Activated CD4-positive, alpha-beta memory T cell treated with anti-CD3 and anti-CD28 coated beads for 36 hours (primary cell): ENCODE measurements at regions not wholly inside any gene's neighbourhood (a gene's known extent, or its start where the extent isn't known, plus 50 kb on each side); places are given as distances from the start of the nearest gene placed in this dataset.
"Not testable (repeated sequence)": the region's sequence is repeated elsewhere in the genome, so short reads cannot be mapped to it uniquely, and the experiment has no call there.

Source experiments
- CTCF ChIA-PET: fragments of 350-600 bp; sonication (Branson Sonifier 250); formaldehyde crosslinking; loops from one replicate; lab custom pipeline; 2021; ENCODE audit warnings: antibody characterized with exemption, inconsistent platforms; lab: Charles Lee
- POLR2A ChIA-PET: fragments of 350-600 bp; sonication (Branson Sonifier 250); formaldehyde crosslinking; loops from one replicate; lab custom pipeline; 2021; ENCODE audit warnings: antibody characterized with exemption; lab: Charles Lee
- DNase-seq: peaks from one replicate; pipeline ENCODE4 v3.0.0-alpha.2; 2020
- H3K27ac Mint-ChIP-seq: one replicate; pipeline ENCODE4 v1.8.0; 2021; ENCODE audit warnings: mixed read lengths
- H3K27me3 Mint-ChIP-seq: one replicate; pipeline ENCODE4 v1.8.0; 2021; ENCODE audit warnings: mixed read lengths
- H3K36me3 Mint-ChIP-seq: one replicate; pipeline ENCODE4 v1.8.0; 2021; ENCODE audit warnings: mixed read lengths
- H3K4me1 Mint-ChIP-seq: one replicate; pipeline ENCODE4 v1.8.0; 2021; ENCODE audit warnings: low read depth, mixed read lengths
- H3K4me3 Mint-ChIP-seq: one replicate; pipeline ENCODE4 v1.8.0; 2021; ENCODE audit warnings: mild to moderate bottlenecking, mixed read lengths
- H3K9me3 Mint-ChIP-seq: one replicate; pipeline ENCODE4 v1.8.0; 2021; ENCODE audit warnings: mixed read lengths
- intact Hi-C: fragments of 100-400 bp; cut with micrococcal nuclease; formaldehyde crosslinking; loops from one replicate; pipeline ENCODE4 v1.15.1; 2023

GRCh38 chr4:64911846-64912245 lies 502.6 kb upstream of the TECRL start:
- H3K27me3 Mint-ChIP-seq = no peaks in the 10 kb centered on the region
- H3K9me3 Mint-ChIP-seq = peaks cover 6% of the 10 kb centered on the region
- H3K4me1 Mint-ChIP-seq = no peaks in the 10 kb centered on the region
- H3K4me3 Mint-ChIP-seq = no peak overlapping the region
- no peak for DNase-seq
- ChIA-PET POLR2A (no interaction called here), CTCF (no interaction called here)
- no peak overlapping the region for H3K27ac Mint-ChIP-seq
- intact Hi-C loops = no loop called here
- H3K36me3 Mint-ChIP-seq = no peaks in the 10 kb centered on the region

- H3K36me3 Mint-ChIP-seq = no peaks in the 10 kb centered on the region
- H3K4me3 Mint-ChIP-seq = no peak overlapping the region
- no peak for DNase-seq
- intact Hi-C loops = no loop called here
- no peaks in the 10 kb centered on the region for H3K4me1 Mint-ChIP-seq
- CTCF ChIA-PET = no interaction called here
- POLR2A ChIA-PET = no interaction called here
- H3K27ac Mint-ChIP-seq = no peak overlapping the region
- no peaks in the 10 kb centered on the region for H3K27me3 Mint-ChIP-seq
- no peaks in the 10 kb centered on the region for H3K9me3 Mint-ChIP-seq
Observed at GRCh38 chr4:64903986-64904385, 494.7 kb upstream of the TECRL start.

- CTCF ChIA-PET = no interaction called here
- POLR2A ChIA-PET = no interaction called here
- no peaks in the 10 kb centered on the region for H3K4me1 Mint-ChIP-seq
Observed at GRCh38 chr4:64899563-64899962, 490.3 kb upstream of the TECRL start.

GRCh38 chr4:64899030-64899429 lies 489.8 kb upstream of the TECRL start:
- not testable (repeated sequence) for H3K4me3 Mint-ChIP-seq

More at GRCh38 chr4:64899563-64899962, 490.3 kb upstream of the TECRL start:
- intact Hi-C loops = no loop called here
- no peak for DNase-seq
- peaks cover 9% of the 10 kb centered on the region for H3K9me3 Mint-ChIP-seq
- H3K27ac Mint-ChIP-seq = no peak overlapping the region
- no peak overlapping the region for H3K4me3 Mint-ChIP-seq
- H3K36me3 Mint-ChIP-seq = no peaks in the 10 kb centered on the region
- no peaks in the 10 kb centered on the region for H3K27me3 Mint-ChIP-seq

GRCh38 chr4:64897683-64898082 lies 488.4 kb upstream of the TECRL start:
- H3K4me1 Mint-ChIP-seq = no peaks in the 10 kb centered on the region
- H3K27me3 Mint-ChIP-seq = no peaks in the 10 kb centered on the region
- no peak for DNase-seq
- H3K36me3 Mint-ChIP-seq = no peaks in the 10 kb centered on the region
- no peak overlapping the region for H3K4me3 Mint-ChIP-seq
- H3K27ac Mint-ChIP-seq = no peak overlapping the region
- H3K9me3 Mint-ChIP-seq = peaks cover 10% of the 10 kb centered on the region
- POLR2A ChIA-PET = no interaction called here
- CTCF ChIA-PET = no interaction called here
- intact Hi-C loops = no loop called here

More at GRCh38 chr4:64899030-64899429, 489.8 kb upstream of the TECRL start:
- intact Hi-C loops, POLR2A ChIA-PET, H3K27ac Mint-ChIP-seq, CTCF ChIA-PET, DNase-seq, H3K4me1 Mint-ChIP-seq, H3K27me3 Mint-ChIP-seq, H3K36me3 Mint-ChIP-seq: not testable (repeated sequence)
- H3K9me3 Mint-ChIP-seq = peaks cover 10% of the 10 kb centered on the region

GRCh38 chr4:64895031-64895430 lies 485.8 kb upstream of the TECRL start:
- Mint-ChIP-seq H3K9me3 (peaks cover 10% of the 10 kb centered on the region), H3K4me3 (no peak overlapping the region), H3K27ac (no peak overlapping the region), H3K36me3 (no peaks in the 10 kb centered on the region), H3K4me1 (no peaks in the 10 kb centered on the region), H3K27me3 (no peaks in the 10 kb centered on the region)
- DNase-seq = no peak
- intact Hi-C loops = no loop called here
- ChIA-PET POLR2A (no interaction called here), CTCF (no interaction called here)

GRCh38 chr4:64893205-64893604 lies 484.0 kb upstream of the TECRL start:
- H3K36me3 Mint-ChIP-seq = no peaks in the 10 kb centered on the region
- no peak for DNase-seq
- no peaks in the 10 kb centered on the region for H3K27me3 Mint-ChIP-seq
- no peak overlapping the region for H3K27ac Mint-ChIP-seq
- CTCF ChIA-PET = no interaction called here
- no peaks in the 10 kb centered on the region for H3K4me1 Mint-ChIP-seq
- H3K9me3 Mint-ChIP-seq = peaks cover 11% of the 10 kb centered on the region
- POLR2A ChIA-PET = no interaction called here
- intact Hi-C loops = no loop called here
- H3K4me3 Mint-ChIP-seq = no peak overlapping the region

GRCh38 chr4:64889906-64890610 lies 480.8 kb upstream of the TECRL start:
- ChIA-PET POLR2A (no interaction called here), CTCF (no interaction called here)
- no peaks in the 10 kb centered on the region for H3K27me3 Mint-ChIP-seq
- intact Hi-C loops = no loop called here
- H3K27ac Mint-ChIP-seq = no peak overlapping the region
- H3K4me1 Mint-ChIP-seq = no peaks in the 10 kb centered on the region
- DNase-seq = no peak
- no peak overlapping the region for H3K4me3 Mint-ChIP-seq
- H3K36me3 Mint-ChIP-seq = no peaks in the 10 kb centered on the region
- peaks cover 19% of the 10 kb centered on the region for H3K9me3 Mint-ChIP-seq

GRCh38 chr4:64883087-64883807 lies 474.0 kb upstream of the TECRL start:
- Mint-ChIP-seq H3K4me1 (no peaks in the 10 kb centered on the region), H3K4me3 (no peak overlapping the region), H3K27me3 (no peaks in the 10 kb centered on the region), H3K9me3 (peaks cover 13% of the 10 kb centered on the region), H3K27ac (no peak overlapping the region), H3K36me3 (no peaks in the 10 kb centered on the region)
- no peak for DNase-seq
- ChIA-PET CTCF (no interaction called here), POLR2A (no interaction called here)
- intact Hi-C loops = no loop called here

- intact Hi-C loops = no loop called here
- ChIA-PET POLR2A (no interaction called here), CTCF (no interaction called here)
- DNase-seq = no peak
- H3K9me3 Mint-ChIP-seq = peaks cover 9% of the 10 kb centered on the region
- H3K36me3 Mint-ChIP-seq = no peaks in the 10 kb centered on the region
- no peaks in the 10 kb centered on the region for H3K4me1 Mint-ChIP-seq
- no peak overlapping the region for H3K4me3 Mint-ChIP-seq
- H3K27me3 Mint-ChIP-seq = no peaks in the 10 kb centered on the region
- no peak overlapping the region for H3K27ac Mint-ChIP-seq
Observed at GRCh38 chr4:64882311-64883086, 473.2 kb upstream of the TECRL start.

GRCh38 chr4:64880557-64880956 lies 471.3 kb upstream of the TECRL start:
- H3K27me3 Mint-ChIP-seq = no peaks in the 10 kb centered on the region
- H3K36me3 Mint-ChIP-seq = no peaks in the 10 kb centered on the region
- intact Hi-C loops = no loop called here
- DNase-seq = no peak
- ChIA-PET CTCF (no interaction called here), POLR2A (no interaction called here)
- H3K9me3 Mint-ChIP-seq = peaks cover 7% of the 10 kb centered on the region
- no peak overlapping the region for H3K27ac Mint-ChIP-seq
- no peak overlapping the region for H3K4me3 Mint-ChIP-seq
- H3K4me1 Mint-ChIP-seq = no peaks in the 10 kb centered on the region

- ChIA-PET CTCF (no interaction called here), POLR2A (no interaction called here)
- no peaks in the 10 kb centered on the region for H3K4me1 Mint-ChIP-seq
- no peak overlapping the region for H3K4me3 Mint-ChIP-seq
- intact Hi-C loops = no loop called here
- no peaks in the 10 kb centered on the region for H3K36me3 Mint-ChIP-seq
- DNase-seq = no peak
- H3K27ac Mint-ChIP-seq = no peak overlapping the region
- peaks cover 3% of the 10 kb centered on the region for H3K9me3 Mint-ChIP-seq
- H3K27me3 Mint-ChIP-seq = no peaks in the 10 kb centered on the region
Observed at GRCh38 chr4:64876021-64876420, 466.8 kb upstream of the TECRL start.
